HEK293 (cell line): ENCODE measurements at regions not wholly inside any gene's neighbourhood (a gene's known extent, or its start where the extent isn't known, plus 50 kb on each side); places are given as distances from the start of the nearest gene placed in this dataset.
"Not testable (repeated sequence)": the region's sequence is repeated elsewhere in the genome, so short reads cannot be mapped to it uniquely, and the experiment has no call there.

Experiments used
- CTCF ChIA-PET: fragments of 350-600 bp; formaldehyde crosslinking; extraction: SDS; loops from one replicate; lab custom pipeline; 2021; ENCODE audit warnings: antibody characterized with exemption; lab: Yijun Ruan, JAX
- POLR2A ChIA-PET: fragments of 300-600 bp; formaldehyde crosslinking; extraction: SDS; loops from one replicate; lab custom pipeline; 2020; ENCODE audit warnings: antibody characterized with exemption, inconsistent platforms; lab: Yijun Ruan, JAX
- H3K27ac ChIP-seq: fragments of 200-500 bp; sonication (Bioruptor generic); 2 replicates; pipeline ENCODE4 v1.5.1; 2014; ENCODE audit warnings: low read depth, low read length, control low read depth, inconsistent platforms; ENCODE audit errors: extremely low read depth
- H3K36me3 ChIP-seq, 2 experiments: fragments of 200-500 bp in 1 of 2; sonication (Bioruptor generic) in 1 of 2; 1 replicate in 1 of 2; 2 replicates in 1 of 2; pipeline ENCODE4 v1.5.1; 2014 to 2017; ENCODE audit warnings: inconsistent platforms in 2 of 2, low read length in 2 of 2; ENCODE audit not compliant: control insufficient read depth in 2 of 2, insufficient read depth in 1 of 2
- H3K4me1 ChIP-seq: fragments of 200-500 bp; sonication (Bioruptor generic); 2 replicates; pipeline ENCODE4 v1.5.1; 2014; ENCODE audit warnings: mild to moderate bottlenecking, low read length, inconsistent platforms; ENCODE audit not compliant: control insufficient read depth, insufficient read depth
- H3K4me3 ChIP-seq: 2 replicates; pipeline ENCODE4 v1.5.1; 2011; ENCODE audit warnings: low read depth, mild to moderate bottlenecking, control low read depth, low read length, moderate library complexity
- H3K9me3 ChIP-seq: fragments of 200-500 bp; sonication (Bioruptor generic); 2 replicates; pipeline ENCODE4 v1.5.1; 2014; ENCODE audit warnings: low read depth, low read length, inconsistent platforms; ENCODE audit not compliant: control insufficient read depth, insufficient read depth
- GLIS1 ChIP-seq: fragments of 450-650 bp; formaldehyde crosslinking; IDR thresholded peaks from 2 replicates; pipeline ENCODE4 v1.5.1; 2016; ENCODE audit warnings: missing biosample characterization, missing genetic modification characterization
- SALL2 ChIP-seq: fragments of 450-650 bp; formaldehyde crosslinking; IDR thresholded peaks from 2 replicates; pipeline ENCODE4 v1.5.0; 2017; ENCODE audit warnings: missing biosample characterization, mild to moderate bottlenecking, missing genetic modification characterization, borderline replicate concordance
- ZBTB20 ChIP-seq: fragments of 450-650 bp; formaldehyde crosslinking; IDR thresholded peaks from 2 replicates; pipeline ENCODE4 v1.5.1; 2016; ENCODE audit warnings: missing biosample characterization, missing genetic modification characterization
- ZFHX2 ChIP-seq: fragments of 450-650 bp; formaldehyde crosslinking; conservative IDR thresholded peaks from 2 replicates; pipeline ENCODE4 v1.5.1; 2016; ENCODE audit warnings: missing biosample characterization, missing genetic modification characterization
- ZNF132 ChIP-seq: fragments of 450-650 bp; formaldehyde crosslinking; IDR thresholded peaks from 2 replicates; pipeline ENCODE4 v1.5.1; 2017; ENCODE audit warnings: missing biosample characterization, missing genetic modification characterization, borderline replicate concordance
- ZNF155 ChIP-seq: fragments of 450-650 bp; formaldehyde crosslinking; IDR thresholded peaks from 2 replicates; pipeline ENCODE4 v1.5.1; 2016; ENCODE audit warnings: missing biosample characterization, missing genetic modification characterization
- ZNF280D ChIP-seq: fragments of 450-650 bp; formaldehyde crosslinking; IDR thresholded peaks from 2 replicates; pipeline ENCODE4 v1.5.1; 2016; ENCODE audit warnings: missing biosample characterization, missing genetic modification characterization
- ZNF292 ChIP-seq: fragments of 450-650 bp; formaldehyde crosslinking; IDR thresholded peaks from 2 replicates; pipeline ENCODE4 v1.5.1; 2016; ENCODE audit warnings: low read depth, missing biosample characterization, missing genetic modification characterization, borderline replicate concordance
- ZNF324 ChIP-seq: fragments of 450-650 bp; formaldehyde crosslinking; IDR thresholded peaks from 2 replicates; pipeline ENCODE4 v1.5.1; 2016; ENCODE audit warnings: missing biosample characterization, missing genetic modification characterization
- ZNF350 ChIP-seq: fragments of 450-650 bp; formaldehyde crosslinking; IDR thresholded peaks from 2 replicates; pipeline ENCODE4 v1.5.0; 2017; ENCODE audit warnings: missing biosample characterization, mild to moderate bottlenecking, missing genetic modification characterization
- ZNF433 ChIP-seq: fragments of 450-650 bp; formaldehyde crosslinking; IDR thresholded peaks from 2 replicates; pipeline ENCODE4 v1.5.1; 2016; ENCODE audit warnings: missing biosample characterization, missing genetic modification characterization, low read depth
- ZNF571 ChIP-seq: fragments of 450-650 bp; formaldehyde crosslinking; IDR thresholded peaks from 2 replicates; pipeline ENCODE4 v1.5.0; 2017; ENCODE audit warnings: missing biosample characterization, missing genetic modification characterization
- ZNF580 ChIP-seq: fragments of 450-650 bp; formaldehyde crosslinking; IDR thresholded peaks from 2 replicates; pipeline ENCODE4 v1.5.1; 2016; ENCODE audit warnings: missing biosample characterization, missing genetic modification characterization
- ZNF629 ChIP-seq: fragments of 450-650 bp; formaldehyde crosslinking; IDR thresholded peaks from 2 replicates; pipeline ENCODE4 v1.5.1; 2017; ENCODE audit warnings: missing biosample characterization, missing genetic modification characterization
- ZNF639 ChIP-seq: fragments of 450-650 bp; formaldehyde crosslinking; IDR thresholded peaks from 2 replicates; pipeline ENCODE4 v1.5.1; 2016; ENCODE audit warnings: missing biosample characterization, missing genetic modification characterization
- ZNF660 ChIP-seq: fragments of 450-650 bp; IDR thresholded peaks from 2 replicates; pipeline ENCODE4 v1.5.1; 2018; ENCODE audit warnings: missing biosample characterization, mild to moderate bottlenecking, missing genetic modification characterization
- ZNF670 ChIP-seq: fragments of 450-650 bp; formaldehyde crosslinking; IDR thresholded peaks from 2 replicates; pipeline ENCODE4 v1.5.1; 2016; ENCODE audit warnings: missing biosample characterization, missing genetic modification characterization, low read depth
- ZNF791 ChIP-seq: fragments of 450-650 bp; formaldehyde crosslinking; IDR thresholded peaks from 2 replicates; pipeline ENCODE4 v1.5.1; 2016; ENCODE audit warnings: missing biosample characterization, missing genetic modification characterization
- ZNF792 ChIP-seq: fragments of 450-650 bp; formaldehyde crosslinking; IDR thresholded peaks from 2 replicates; pipeline ENCODE4 v1.5.1; 2016; ENCODE audit warnings: missing biosample characterization, missing genetic modification characterization
- ZSCAN30 ChIP-seq: fragments of 450-650 bp; IDR thresholded peaks from 2 replicates; pipeline ENCODE4 v1.5.1; 2018; ENCODE audit warnings: missing biosample characterization, mild to moderate bottlenecking, missing genetic modification characterization, moderate library complexity

DNA sequence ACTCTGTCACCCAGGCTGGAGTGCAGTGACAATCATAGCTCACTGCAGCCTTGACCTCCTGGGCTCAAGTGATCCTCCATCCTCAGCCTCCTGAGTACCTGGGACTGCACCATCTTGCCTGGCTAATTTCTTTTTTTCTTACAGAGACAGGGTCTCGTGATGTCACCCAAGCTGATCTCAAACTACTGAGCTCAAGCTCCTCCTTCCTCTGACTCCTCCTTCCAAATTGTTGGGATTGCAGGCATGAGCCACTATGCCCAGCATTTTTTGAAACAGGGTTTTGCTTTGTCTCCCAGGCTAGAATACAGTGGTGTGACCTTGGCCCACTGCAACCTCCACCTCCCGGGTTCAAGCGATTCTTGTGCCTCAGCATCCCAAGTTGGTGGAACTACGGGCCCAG, 358.3 kb upstream of the MTNR1B start:
- POLR2A ChIA-PET = no interaction called here
- Histone ChIP-seq H3K4me1 (no peaks in the 10 kb centered on the region), H3K27ac (no peak overlapping the region), H3K4me3 (no peak overlapping the region), H3K9me3 (no peaks in the 10 kb centered on the region), H3K36me3 (no peaks in the 10 kb centered on the region)
- no peak for TF ChIP-seq ZNF280D (tag by site-specific recombination)
- TF ChIP-seq ZNF792 (tag by site-specific recombination) = no peak
- no peak for TF ChIP-seq ZNF571
- no peak for TF ChIP-seq ZNF292
- no peak for TF ChIP-seq ZFHX2
- CTCF ChIA-PET = no interaction called here

DNA sequence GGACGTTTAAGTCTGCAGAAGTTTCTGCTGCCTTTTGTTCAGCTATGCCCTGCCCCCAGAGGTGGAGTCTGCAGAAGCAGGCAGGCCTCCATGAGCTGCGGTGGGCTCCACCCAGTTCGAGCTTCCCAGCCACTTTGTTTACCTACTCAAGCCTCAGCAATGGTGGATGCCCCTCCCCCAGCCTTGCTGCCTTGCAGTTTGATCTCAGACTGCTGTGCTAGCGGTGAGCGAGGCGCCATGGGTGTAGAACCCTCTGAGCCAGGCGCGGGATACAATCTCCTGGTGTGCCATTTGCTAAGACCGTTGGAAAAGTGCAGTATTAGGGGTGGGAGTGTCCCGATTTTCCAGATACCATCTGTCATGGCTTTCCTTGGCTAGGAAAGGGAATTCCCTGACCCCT, 351.4 kb upstream of the MTNR1B start:
- H3K4me3 ChIP-seq, CTCF ChIA-PET, H3K4me1 ChIP-seq, H3K9me3 ChIP-seq, H3K27ac ChIP-seq, POLR2A ChIA-PET, H3K36me3 ChIP-seq: not testable (repeated sequence)

GRCh38 chr11:92623055-92623454, 346.4 kb upstream of the MTNR1B start:
- H3K27ac ChIP-seq = no peak overlapping the region
- H3K36me3 ChIP-seq = no peaks in the 10 kb centered on the region
- no peaks in the 10 kb centered on the region for H3K4me1 ChIP-seq
- no peak overlapping the region for H3K4me3 ChIP-seq
- H3K9me3 ChIP-seq = no peaks in the 10 kb centered on the region
- POLR2A ChIA-PET = no interaction called here
- CTCF ChIA-PET = no interaction called here
- no peak for TF ChIP-seq ZNF132 (tag by site-specific recombination)
- no peak for TF ChIP-seq ZNF660 (tag by site-specific recombination)
- no peak for TF ChIP-seq ZNF580 (tag by site-specific recombination)
- no peak for TF ChIP-seq ZNF350 (tag by site-specific recombination)
- no peak for TF ChIP-seq ZNF791
- TF ChIP-seq ZNF670 (tag by site-specific recombination) = no peak
- no peak for TF ChIP-seq SALL2 (tag by site-specific recombination)
- TF ChIP-seq ZNF639 = no peak
- no peak for TF ChIP-seq ZNF629 (tag by site-specific recombination)
- TF ChIP-seq ZNF155 (tag by site-specific recombination) = no peak
- no peak for TF ChIP-seq ZSCAN30 (tag by site-specific recombination)
- TF ChIP-seq ZNF433 (tag by site-specific recombination) = no peak
- no peak for TF ChIP-seq ZNF324 (tag by site-specific recombination)
- no peak for TF ChIP-seq ZNF280D (tag by site-specific recombination)
- no peak for TF ChIP-seq GLIS1 (tag by site-specific recombination)
- TF ChIP-seq ZBTB20 (tag by site-specific recombination) = no peak
- TF ChIP-seq, all 188 proteins: peak for 0
